ENCODE measurements at regions not wholly inside any gene's neighbourhood (a gene's known extent, or its start where the extent isn't known, plus 50 kb on each side); places are given as distances from the start of the nearest gene placed in this dataset.

- no peak for DNase-seq
Measured at GRCh38 chr12:116650585-116651087, 87.2 kb downstream of the SPRING1 start.

- no peak for DNase-seq
Measured at GRCh38 chr12:116650062-116650461, 87.8 kb downstream of the SPRING1 start.

GRCh38 chr12:116647813-116648212 lies 88.6 kb downstream of the MAP1LC3B2 start:
- DNase-seq: no peak

GRCh38 chr12:116646901-116647300 lies 87.7 kb downstream of the MAP1LC3B2 start:
- DNase-seq: no peak

GRCh38 chr12:116644806-116645205 lies 85.6 kb downstream of the MAP1LC3B2 start:
- no peak for DNase-seq

- no peak for DNase-seq
Measured at GRCh38 chr12:116642683-116643082, 83.5 kb downstream of the MAP1LC3B2 start.

GRCh38 chr12:116642106-116642505 lies 82.9 kb downstream of the MAP1LC3B2 start:
- no peak for DNase-seq

- no peak for DNase-seq
Measured at GRCh38 chr12:116640281-116640680, 81.1 kb downstream of the MAP1LC3B2 start.

GRCh38 chr12:116639765-116640164 lies 80.6 kb downstream of the MAP1LC3B2 start:
- no peak for DNase-seq

- DNase-seq: no peak
Measured at GRCh38 chr12:116638376-116638775, 79.2 kb downstream of the MAP1LC3B2 start.

- no peak for DNase-seq
Measured at GRCh38 chr12:116637589-116638150, 78.5 kb downstream of the MAP1LC3B2 start.

GRCh38 chr12:116636608-116637519 lies 77.7 kb downstream of the MAP1LC3B2 start:
- no peak for DNase-seq

GRCh38 chr12:116635487-116635886 lies 76.3 kb downstream of the MAP1LC3B2 start:
- DNase-seq: no peak

- DNase-seq: no peak
Measured at GRCh38 chr12:116633476-116633875, 74.3 kb downstream of the MAP1LC3B2 start.

GRCh38 chr12:116631619-116632018 lies 72.4 kb downstream of the MAP1LC3B2 start:
- DNase-seq: no peak

GRCh38 chr12:116630762-116631161 lies 71.6 kb downstream of the MAP1LC3B2 start:
- no peak for DNase-seq

- DNase-seq: no peak
Measured at GRCh38 chr12:116629480-116629879, 70.3 kb downstream of the MAP1LC3B2 start.

- DNase-seq: no peak
Measured at GRCh38 chr12:116628989-116629388, 69.8 kb downstream of the MAP1LC3B2 start.

- no peak for DNase-seq
Measured at GRCh38 chr12:116628450-116628793, 69.2 kb downstream of the MAP1LC3B2 start.
